ENCODE measurements at regions not wholly inside any gene's neighbourhood (a gene's known extent, or its start where the extent isn't known, plus 50 kb on each side); places are given as distances from the start of the nearest gene placed in this dataset.

DNA sequence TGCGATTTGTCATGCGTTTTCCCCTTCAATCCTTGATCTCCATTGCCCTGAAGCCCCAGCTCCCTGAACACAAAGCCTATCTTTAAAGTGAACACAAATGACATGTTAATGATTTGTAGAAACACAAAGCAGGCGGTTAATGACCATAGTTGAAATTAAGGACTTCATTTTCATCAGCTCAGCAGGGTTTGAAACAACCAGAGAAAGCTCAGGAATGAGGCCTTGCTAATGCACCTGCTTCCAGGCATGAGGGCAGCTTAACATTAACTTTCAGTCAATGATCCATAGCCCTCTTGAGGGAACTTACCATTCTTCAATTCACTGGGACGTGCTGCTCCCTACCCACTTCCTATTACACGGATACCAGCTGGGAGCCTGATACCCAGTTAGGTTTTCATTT lies 427.2 kb upstream of the CBLB start:
- TF ChIP-seq, protein P1, sequence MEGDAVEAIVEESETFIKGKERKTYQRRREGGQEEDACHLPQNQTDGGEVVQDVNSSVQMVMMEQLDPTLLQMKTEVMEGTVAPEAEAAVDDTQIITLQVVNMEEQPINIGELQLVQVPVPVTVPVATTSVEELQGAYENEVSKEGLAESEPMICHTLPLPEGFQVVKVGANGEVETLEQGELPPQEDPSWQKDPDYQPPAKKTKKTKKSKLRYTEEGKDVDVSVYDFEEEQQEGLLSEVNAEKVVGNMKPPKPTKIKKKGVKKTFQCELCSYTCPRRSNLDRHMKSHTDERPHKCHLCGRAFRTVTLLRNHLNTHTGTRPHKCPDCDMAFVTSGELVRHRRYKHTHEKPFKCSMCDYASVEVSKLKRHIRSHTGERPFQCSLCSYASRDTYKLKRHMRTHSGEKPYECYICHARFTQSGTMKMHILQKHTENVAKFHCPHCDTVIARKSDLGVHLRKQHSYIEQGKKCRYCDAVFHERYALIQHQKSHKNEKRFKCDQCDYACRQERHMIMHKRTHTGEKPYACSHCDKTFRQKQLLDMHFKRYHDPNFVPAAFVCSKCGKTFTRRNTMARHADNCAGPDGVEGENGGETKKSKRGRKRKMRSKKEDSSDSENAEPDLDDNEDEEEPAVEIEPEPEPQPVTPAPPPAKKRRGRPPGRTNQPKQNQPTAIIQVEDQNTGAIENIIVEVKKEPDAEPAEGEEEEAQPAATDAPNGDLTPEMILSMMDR (IDR thresholded peaks at IDR 0.05; ENCODE audit: insufficient read depth, low read depth, low read length), result no peak
- Histone ChIP-seq H3K27me3 (ENCODE audit: control insufficient read depth, insufficient read depth, low read length) (no peaks in the 10 kb centered on the region), H3K4me3 (ENCODE audit: low read depth, low read length) (no peak overlapping the region), H3K36me3 (ENCODE audit: control insufficient read depth, insufficient read depth, low read length) (no peaks in the 10 kb centered on the region)
- ChIA-PET CTCF (interaction anchor here (0.5 to 1.1 kb wide), 2 partner anchors 25 to 1298 kb away, joined by 3 read pairs; no protein-coding TSS in a partner anchor), POLR2A (no interaction called here)
- no peak for DNase-seq (ENCODE audit: low read depth)

DNA sequence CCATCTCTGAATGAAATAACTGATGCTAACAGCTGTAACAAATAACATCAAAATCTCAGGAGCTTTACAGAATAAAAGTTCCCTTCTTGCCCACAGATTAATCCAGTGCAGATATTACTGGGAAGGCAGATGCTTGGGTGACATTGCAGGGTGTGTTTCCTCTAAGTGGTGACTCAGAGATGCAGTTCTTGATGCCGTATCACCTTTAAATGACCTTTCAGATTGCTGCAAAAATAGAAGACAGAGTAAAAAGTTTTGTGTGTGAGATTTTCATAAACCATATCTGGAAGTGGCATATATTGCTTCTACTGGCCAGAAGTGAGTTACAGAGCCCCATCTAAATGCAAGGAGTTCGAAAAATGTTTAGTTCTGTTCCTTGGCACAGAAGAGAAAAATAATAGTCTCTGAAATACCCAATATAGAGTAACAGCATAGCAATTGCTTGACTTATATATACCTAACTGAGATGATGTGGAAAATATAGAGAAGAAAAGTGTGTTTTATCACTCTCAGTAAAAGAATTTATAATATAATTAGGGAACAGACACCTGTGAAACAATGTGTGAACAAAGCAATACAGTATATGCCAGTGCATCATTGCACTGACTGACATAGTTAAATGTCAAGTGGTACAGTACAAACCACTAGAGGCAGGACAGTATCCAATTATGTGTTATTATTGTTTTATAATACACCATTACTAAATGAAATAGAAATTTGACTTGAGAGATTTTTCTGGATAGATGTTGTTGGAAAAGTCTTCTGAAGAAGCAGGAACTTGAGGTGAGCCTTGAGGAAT lies 430.7 kb upstream of the CBLB start:
- Histone ChIP-seq H3K36me3 (ENCODE audit: control insufficient read depth, insufficient read depth, low read length) (no peaks in the 10 kb centered on the region), H3K4me3 (ENCODE audit: low read depth, low read length) (no peak overlapping the region), H3K27me3 (ENCODE audit: control insufficient read depth, insufficient read depth, low read length) (no peaks in the 10 kb centered on the region)
- CTCF ChIA-PET, result no interaction called here
- POLR2A ChIA-PET, result no interaction called here
- TF ChIP-seq, protein P1 (IDR thresholded peaks at IDR 0.05; ENCODE audit: insufficient read depth, low read depth, low read length), result no peak
- no peak for DNase-seq (ENCODE audit: low read depth)

DNA sequence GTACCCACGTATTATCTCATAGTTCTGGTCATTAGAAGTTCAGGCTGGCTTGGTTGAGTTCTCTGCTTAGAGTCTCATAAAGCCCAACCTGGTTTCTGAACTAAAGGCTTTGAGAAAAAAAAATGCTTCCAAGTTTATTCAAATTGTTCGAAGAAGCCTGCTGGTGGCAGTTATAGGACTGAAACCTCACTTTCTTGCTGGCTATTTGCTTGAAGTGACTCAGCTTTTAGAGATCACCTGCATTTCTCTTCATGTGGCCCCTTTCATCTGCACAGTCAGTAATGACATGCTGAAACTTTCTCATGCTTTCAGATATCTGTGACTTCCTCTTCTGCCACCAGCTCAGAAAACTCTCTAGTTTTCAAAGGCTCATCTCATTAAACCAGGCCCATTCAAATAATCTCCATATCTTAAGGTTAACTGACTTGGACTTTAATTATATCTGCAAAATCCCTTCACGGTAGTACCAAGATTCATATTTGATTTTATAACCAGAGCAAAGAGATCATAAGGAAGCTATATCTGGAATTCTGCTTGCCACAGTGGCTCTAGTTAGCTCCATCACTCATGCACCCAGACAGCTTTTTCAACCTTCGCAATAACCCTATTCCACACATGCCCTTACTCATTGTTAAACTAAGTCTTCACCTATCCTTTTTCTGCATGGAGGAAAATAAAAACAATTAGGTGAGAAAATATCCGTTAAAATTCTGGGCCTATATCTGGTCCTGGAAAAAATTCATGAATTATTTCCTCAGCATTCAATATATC lies 433.8 kb upstream of the CBLB start:
- POLR2A ChIA-PET, result no interaction called here
- H3K27me3 ChIP-seq (ENCODE audit: control insufficient read depth, insufficient read depth, low read length), result no peaks in the 10 kb centered on the region
- no peak overlapping the region for H3K4me3 ChIP-seq (ENCODE audit: low read depth, low read length)
- CTCF ChIA-PET, result interaction anchor here (0.7 kb wide), 1 partner anchor 85 kb away, joined by 3 read pairs; no protein-coding TSS in a partner anchor
- no peak for DNase-seq (ENCODE audit: low read depth)
- H3K36me3 ChIP-seq (ENCODE audit: control insufficient read depth, insufficient read depth, low read length), result no peaks in the 10 kb centered on the region
- TF ChIP-seq, protein P1 (IDR thresholded peaks at IDR 0.05; ENCODE audit: insufficient read depth, low read depth, low read length), result no peak

DNA sequence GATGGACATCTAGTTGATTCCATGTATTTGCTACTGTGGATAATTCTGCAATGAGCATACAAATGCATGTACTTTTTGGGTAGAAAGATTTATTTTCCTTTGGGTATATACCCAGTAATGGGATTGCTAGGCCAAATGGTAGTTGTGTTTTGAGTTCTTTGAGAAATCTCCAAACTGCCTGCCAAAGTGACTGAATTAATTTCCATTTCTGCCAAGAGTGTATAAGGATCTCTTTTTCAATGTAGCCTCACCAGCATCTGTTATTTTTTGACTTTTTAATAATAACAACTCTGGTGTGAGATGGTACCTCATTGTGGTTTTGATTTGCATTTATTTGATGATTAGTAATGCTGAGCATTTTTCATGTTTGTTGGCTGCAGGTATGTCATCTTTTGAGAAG lies 435.0 kb upstream of the CBLB start:
- no peak for DNase-seq (ENCODE audit: low read depth)
- ChIA-PET POLR2A (no interaction called here), CTCF (no interaction called here)
- Histone ChIP-seq H3K4me3 (ENCODE audit: low read depth, low read length) (no peak overlapping the region), H3K36me3 (ENCODE audit: control insufficient read depth, insufficient read depth, low read length) (no peaks in the 10 kb centered on the region), H3K27me3 (ENCODE audit: control insufficient read depth, insufficient read depth, low read length) (no peaks in the 10 kb centered on the region)
- TF ChIP-seq, protein P1 (IDR thresholded peaks at IDR 0.05; ENCODE audit: insufficient read depth, low read depth, low read length), result no peak

DNA sequence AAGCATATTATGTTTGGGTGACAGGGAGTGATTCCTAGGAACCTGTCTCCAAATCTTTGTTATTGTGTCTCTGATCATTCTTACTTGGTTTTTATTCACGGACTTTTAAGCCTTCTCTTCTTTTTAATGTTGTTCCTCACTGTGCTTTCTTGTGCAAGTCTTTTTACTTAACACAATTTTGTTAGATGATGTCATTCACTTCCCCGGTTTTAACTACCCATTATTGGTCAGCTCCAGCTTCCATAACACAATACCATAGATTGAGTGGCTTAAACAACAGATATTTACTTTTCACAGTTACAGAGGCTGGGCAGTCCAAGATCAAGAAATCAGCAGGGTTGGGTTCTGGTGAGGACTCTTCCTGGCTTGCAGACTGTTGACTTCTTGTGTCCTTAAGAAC lies 436.3 kb upstream of the CBLB start:
- ChIA-PET CTCF (no interaction called here), POLR2A (no interaction called here)
- Histone ChIP-seq H3K4me3 (ENCODE audit: low read depth, low read length) (no peak overlapping the region), H3K36me3 (ENCODE audit: control insufficient read depth, insufficient read depth, low read length) (no peaks in the 10 kb centered on the region), H3K27me3 (ENCODE audit: control insufficient read depth, insufficient read depth, low read length) (no peaks in the 10 kb centered on the region)
- TF ChIP-seq, protein P1 (IDR thresholded peaks at IDR 0.05; ENCODE audit: insufficient read depth, low read depth, low read length), result no peak
- DNase-seq (ENCODE audit: low read depth), result no peak
